WI38 (cell line): ENCODE measurements at regions not wholly inside any gene's neighbourhood (a gene's known extent, or its start where the extent isn't known, plus 50 kb on each side); places are given as distances from the start of the nearest gene placed in this dataset.

ENCODE experiments used
- H3K4me3 ChIP-seq: 2 replicates; pipeline ENCODE4 v1.5.1; 2011; ENCODE audit warnings: low read depth, mild to moderate bottlenecking, control low read depth, low read length
- CTCF ChIP-seq: IDR thresholded peaks from 2 replicates; pipeline ENCODE4 v1.5.1; 2012; ENCODE audit warnings: low read depth, mild to moderate bottlenecking, control low read depth, low read length

GRCh38 chr13:90568165-90568564 is 779.3 kb upstream of the MIR17HG start:
- H3K4me3 ChIP-seq: no peak overlapping the region
- no peak for TF ChIP-seq CTCF

GRCh38 chr13:90576067-90576466 is 771.4 kb upstream of the MIR17HG start:
- no peak overlapping the region for H3K4me3 ChIP-seq
- no peak for TF ChIP-seq CTCF

GRCh38 chr13:90577726-90578125 is 769.8 kb upstream of the MIR17HG start:
- no peak for TF ChIP-seq CTCF
- H3K4me3 ChIP-seq: no peak overlapping the region

GRCh38 chr13:90585392-90585791 is 762.1 kb upstream of the MIR17HG start:
- no peak overlapping the region for H3K4me3 ChIP-seq
- no peak for TF ChIP-seq CTCF

- TF ChIP-seq CTCF: no peak
Measured at GRCh38 chr13:90591260-90591926, 756.1 kb upstream of the MIR17HG start.

GRCh38 chr13:90591927-90592268 is 755.6 kb upstream of the MIR17HG start:
- no peak overlapping the region for H3K4me3 ChIP-seq
- TF ChIP-seq CTCF: no peak

More at GRCh38 chr13:90591260-90591926, 756.1 kb upstream of the MIR17HG start:
- no peak overlapping the region for H3K4me3 ChIP-seq

- no peak overlapping the region for H3K4me3 ChIP-seq
- TF ChIP-seq CTCF: no peak
Measured at GRCh38 chr13:90592943-90593342, 754.5 kb upstream of the MIR17HG start.
